ENCODE measurements at regions not wholly inside any gene's neighbourhood (a gene's known extent, or its start where the extent isn't known, plus 50 kb on each side); places are given as distances from the start of the nearest gene placed in this dataset.
A peak's percentile ranks its signal among the peaks of the same experiment; 100 is the strongest.

GRCh38 chrX:150063674-150064073, 125.4 kb upstream of the EOLA2 start:
- H3K36me3 ChIP-seq: no peaks in the 10 kb centered on the region
- peak overlapping the region in 3 of 4 donors; percentile 61 to 74 (median 68) for H3K27ac ChIP-seq
- H3K4me1 ChIP-seq: peaks cover 4% of the 10 kb centered on the region in 2 donors
- intact Hi-C loops (cut with DNase I; ENCODE audit: low total_unique reads): loop anchor here (2.0 to 10.0 kb wide), 2 partner anchors 25 to 301 kb away; partner anchors contain the start of gene MAMLD1
- no peak for ATAC-seq
- H3K4me3 ChIP-seq: no peak overlapping the region
- in situ Hi-C loops (cut with MboI; ENCODE audit: low sequenced_read_pairs in 4 of 4): no loop called here
- H3K9me3 ChIP-seq: no peaks in the 10 kb centered on the region
- H3K27me3 ChIP-seq: no peaks in the 10 kb centered on the region
- no peak for DNase-seq
- TF ChIP-seq POLR2A (IDR thresholded peaks at IDR 0.05) (no peak), CTCF (IDR thresholded peaks at IDR 0.05 in 4 of 5, conservative IDR thresholded peaks at IDR 0.05 in 1 of 5) (no peak)

- no peaks in the 10 kb centered on the region for H3K27me3 ChIP-seq
- in situ Hi-C loops (cut with MboI; ENCODE audit: low sequenced_read_pairs in 4 of 4): no loop called here
- no peak for DNase-seq
These were observed 135.9 kb upstream of the EOLA2 start for GRCh38 chrX:150074175-150074574.

GRCh38 chrX:150080497-150080896, 142.2 kb upstream of the EOLA2 start:
- Histone ChIP-seq H3K36me3 (no peaks in the 10 kb centered on the region), H3K4me1 (no peaks in the 10 kb centered on the region), H3K27ac (no peak overlapping the region), H3K9me3 (no peaks in the 10 kb centered on the region), H3K27me3 (no peaks in the 10 kb centered on the region), H3K4me3 (no peak overlapping the region)
- in situ Hi-C loops (cut with MboI; ENCODE audit: low sequenced_read_pairs in 4 of 4): no loop called here
- intact Hi-C loops (cut with DNase I; ENCODE audit: low total_unique reads): loop anchor here (10.0 kb wide), 1 partner anchor 116 kb away; no protein-coding TSS in a partner anchor
- TF ChIP-seq CTCF (IDR thresholded peaks at IDR 0.05 in 4 of 5, conservative IDR thresholded peaks at IDR 0.05 in 1 of 5) (no peak), POLR2A (IDR thresholded peaks at IDR 0.05) (no peak)
- ATAC-seq (no peak), DNase-seq (no peak)

More at GRCh38 chrX:150074175-150074574, 135.9 kb upstream of the EOLA2 start:
- no peak for TF ChIP-seq CTCF (IDR thresholded peaks at IDR 0.05 in 4 of 5, conservative IDR thresholded peaks at IDR 0.05 in 1 of 5)
- TF ChIP-seq POLR2A (IDR thresholded peaks at IDR 0.05): no peak
- Histone ChIP-seq H3K4me3 (no peak overlapping the region), H3K9me3 (no peaks in the 10 kb centered on the region), H3K4me1 (no peaks in the 10 kb centered on the region), H3K27ac (no peak overlapping the region), H3K36me3 (no peaks in the 10 kb centered on the region)
- intact Hi-C loops (cut with DNase I; ENCODE audit: low total_unique reads): no loop called here
- ATAC-seq: no peak

GRCh38 chrX:150081076-150081475, 142.8 kb upstream of the EOLA2 start:
- H3K27me3 ChIP-seq: no peaks in the 10 kb centered on the region
- no peak for DNase-seq
- no peak for TF ChIP-seq CTCF (IDR thresholded peaks at IDR 0.05 in 4 of 5, conservative IDR thresholded peaks at IDR 0.05 in 1 of 5)
- TF ChIP-seq POLR2A (IDR thresholded peaks at IDR 0.05): no peak
- intact Hi-C loops (cut with DNase I; ENCODE audit: low total_unique reads) (loop anchor here (10.0 kb wide), 1 partner anchor 116 kb away; no protein-coding TSS in a partner anchor), in situ Hi-C loops (cut with MboI; ENCODE audit: low sequenced_read_pairs in 4 of 4) (no loop called here)
- no peak overlapping the region for H3K27ac ChIP-seq
- no peak overlapping the region for H3K4me3 ChIP-seq
- no peaks in the 10 kb centered on the region for H3K4me1 ChIP-seq
- no peaks in the 10 kb centered on the region for H3K36me3 ChIP-seq
- no peak for ATAC-seq
- no peaks in the 10 kb centered on the region for H3K9me3 ChIP-seq

Measured in gastrocnemius medialis (tissue), 4 donors.